K562 (cell line): ENCODE measurements at regions not wholly inside any gene's neighbourhood (a gene's known extent, or its start where the extent isn't known, plus 50 kb on each side); places are given as distances from the start of the nearest gene placed in this dataset.

Source experiments
- ATAC-seq: fragments of 200-7000 bp; cut with Tn5 transposase; 3 replicates; pipeline ENCODE4 v1.9.1; 2020; ENCODE audit warnings: moderate library complexity
- BruUV-seq: library from RNA; stranded (reverse); fragments of 400-500 nt; replicated peaks from 2 replicates; lab custom pipeline; 2021; lab: Mats Ljungman, UMichigan
- CTCF ChIA-PET: fragments of 300-600 bp; formaldehyde crosslinking; extraction: SDS; loops from one replicate; lab custom pipeline; 2021; ENCODE audit warnings: low intra/inter-chr PET ratio; lab: Yijun Ruan, JAX
- POLR2A ChIA-PET: fragments of 300-600, 350-650 bp; sonication (Branson Sonifier 250); formaldehyde crosslinking; extraction: SDS; loops from one replicate; lab custom pipeline; 2021; ENCODE audit warnings: antibody characterized with exemption, inconsistent platforms; lab: Yijun Ruan, JAX
- DNase-seq, 4 experiments: peaks; one replicate each; pipeline versions ENCODE4 v3.0.0 to v3.0.0-alpha.2; 2011 to 2018; ENCODE audit warnings: low spot score in 3 of 4, mixed read lengths in 3 of 4; ENCODE audit errors: extremely low read depth in 1 of 4
- FAIRE-seq: peaks from 2 replicates; lab custom pipeline; 2011; peaks lifted over from hg19 to GRCh38; lab: Jason Lieb, UNC
- H2AFZ ChIP-seq: 2 replicates; pipeline ENCODE4 v1.6.0; 2011; ENCODE audit warnings: low read depth, low read length, control low read depth, inconsistent platforms
- H3K27ac ChIP-seq: fragments of 200-600 bp; 3 replicates; pipeline ENCODE4 v1.8.0; 2011; ENCODE audit warnings: low read depth, mild to moderate bottlenecking, control low read depth, inconsistent platforms, low read length, moderate library complexity, mixed read lengths; ENCODE audit errors: extremely low read depth
- H3K27me3 ChIP-seq, 2 experiments: fragments of 300-600 bp in 1 of 2; 2 replicates in 1 of 2; 3 replicates in 1 of 2; pipeline versions ENCODE4 v1.6.0 to v1.8.0; 2011; ENCODE audit warnings: inconsistent platforms in 2 of 2, low read length in 2 of 2, mild to moderate bottlenecking in 1 of 2, mixed read lengths in 1 of 2, moderate library complexity in 1 of 2; ENCODE audit not compliant: control insufficient read depth in 2 of 2, insufficient read depth in 2 of 2
- H3K36me3 ChIP-seq: fragments of 300-600 bp; 3 replicates; pipeline ENCODE4 v1.8.0; 2011; ENCODE audit warnings: mild to moderate bottlenecking, low read length, inconsistent platforms; ENCODE audit not compliant: control insufficient read depth, insufficient read depth
- H3K4me1 ChIP-seq, 2 experiments: fragments of 200-600 bp in 1 of 2; replicated peaks in 1 of 2; 2 replicates in 1 of 2; 3 replicates in 1 of 2; pipeline versions ENCODE4 v1.5.1 to v1.8.0; 2011; ENCODE audit warnings: inconsistent platforms in 2 of 2, low read length in 2 of 2, mild to moderate bottlenecking in 1 of 2, mixed read lengths in 1 of 2, moderate library complexity in 1 of 2; ENCODE audit not compliant: control insufficient read depth in 2 of 2, insufficient read depth in 2 of 2
- H3K4me2 ChIP-seq: 2 replicates; pipeline ENCODE4 v1.6.1; 2011; ENCODE audit warnings: low read length, control low read depth, inconsistent platforms, mixed read lengths; ENCODE audit not compliant: insufficient read depth
- H3K4me3 ChIP-seq: fragments of 200-600 bp; sonication (generic), shearing (Covaris generic); 2 replicates; pipeline ENCODE4 v1.5.1; 2016; ENCODE audit warnings: control low read depth, inconsistent platforms
- H3K79me2 ChIP-seq: fragments of 200-600 bp; 3 replicates; pipeline ENCODE4 v1.8.0; 2011; ENCODE audit warnings: low read length, inconsistent platforms; ENCODE audit not compliant: control insufficient read depth, insufficient read depth
- H3K9ac ChIP-seq, 2 experiments: 2 replicates each; pipeline versions ENCODE4 v1.6.0 to v1.6.1; 2011; ENCODE audit warnings: low read depth in 2 of 2, low read length in 2 of 2, control low read depth in 1 of 2, inconsistent platforms in 1 of 2, mild to moderate bottlenecking in 1 of 2, mixed read lengths in 1 of 2; ENCODE audit not compliant: insufficient read depth in 1 of 2
- H3K9me1 ChIP-seq: one replicate; pipeline ENCODE4 v1.6.0; 2011; ENCODE audit warnings: inconsistent platforms, mild to moderate bottlenecking, low read length, moderate library complexity; ENCODE audit not compliant: control insufficient read depth, insufficient read depth
- H3K9me3 ChIP-seq: replicated peaks from 2 replicates; pipeline ENCODE4 v1.5.1; 2011; ENCODE audit warnings: low read depth, low read length, inconsistent platforms; ENCODE audit not compliant: control insufficient read depth, insufficient read depth
- H4K20me1 ChIP-seq: replicated peaks from 2 replicates; pipeline ENCODE4 v1.6.1; 2011; ENCODE audit warnings: low read length, inconsistent platforms, mixed read lengths; ENCODE audit not compliant: control insufficient read depth, insufficient read depth
- CTCFL ChIP-seq: IDR thresholded peaks from 2 replicates; pipeline ENCODE4 v1.6.1; 2011; ENCODE audit warnings: borderline replicate concordance, low read depth, mild to moderate bottlenecking, moderate library complexity, low read length; ENCODE audit not compliant: insufficient read depth, poor library complexity, severe bottlenecking
- FOXA3 ChIP-seq, 2 experiments: fragments of 450-650 bp in 1 of 2; sonication (generic) in 1 of 2; formaldehyde crosslinking; IDR thresholded peaks in 1 of 2; conservative IDR thresholded peaks in 1 of 2; 2 replicates each; pipeline versions ENCODE4 v1.4.0 to v1.8.0; 2020 to 2022; ENCODE audit warnings: mild to moderate bottlenecking in 2 of 2, missing genetic modification reagents in 1 of 2
- FOXM1 ChIP-seq, 2 experiments: fragments of 450-650 bp in 1 of 2; sonication (generic) in 1 of 2; formaldehyde crosslinking in 1 of 2; IDR thresholded peaks; 2 replicates each; pipeline versions ENCODE4 v1.6.1 to v1.9.0; 2017 to 2022; ENCODE audit warnings: low read depth in 2 of 2, mild to moderate bottlenecking in 2 of 2, missing genetic modification reagents in 1 of 2, moderate library complexity in 1 of 2
- HMBOX1 ChIP-seq: sonication (generic); IDR thresholded peaks from 2 replicates; pipeline ENCODE4 v1.6.1; 2016
- HNRNPK ChIP-seq: fragments of 200-400 bp; formaldehyde crosslinking; IDR thresholded peaks from one replicate; pipeline ENCODE4 v1.6.1; 2018; ENCODE audit warnings: mild to moderate bottlenecking, low read depth, low read length; ENCODE audit not compliant: poor library complexity, severe bottlenecking
- RERE ChIP-seq: sonication (generic); formaldehyde crosslinking; IDR thresholded peaks from 2 replicates; pipeline ENCODE4 v1.8.0; 2023; ENCODE audit warnings: missing genetic modification reagents, mild to moderate bottlenecking, borderline replicate concordance
- ZNF263 ChIP-seq: sonication (generic); formaldehyde crosslinking; IDR thresholded peaks from 2 replicates; pipeline ENCODE4 v1.8.0; 2022; ENCODE audit warnings: mild to moderate bottlenecking, missing genetic modification reagents, borderline replicate concordance
- ZNF707 ChIP-seq: fragments of 250-450 bp; sonication (Bioruptor Pico); conservative IDR thresholded peaks from 2 replicates; pipeline ENCODE4 v1.8.0; 2022; ENCODE audit warnings: inconsistent platforms, mild to moderate bottlenecking, moderate library complexity
- WGBS: fragments of 100-300 bp; shearing (Covaris generic); methylation state at CpG from one replicate; pipeline ENCODE4 v1.1.6; 2016; ENCODE audit warnings: low coverage, mixed read lengths; ENCODE audit not compliant: insufficient coverage; ENCODE audit errors: missing lambda C conversion rate; 5-methylcytosine and 5-hydroxymethylcytosine counted together
- in situ Hi-C: fragments of 300-500 bp; cut with MboI; formaldehyde crosslinking; loops from 4 replicates; pipeline ENCODE4 v1.15.0; 2018; ENCODE audit warnings: inconsistent platforms, mixed read lengths
- intact Hi-C: fragments of 100-400 bp; cut with micrococcal nuclease; formaldehyde crosslinking; loops from 2 replicates; pipeline ENCODE4 v1.14.2; 2022

- ATAC-seq (no peak), DNase-seq (no peak), FAIRE-seq (no peak)
- Histone ChIP-seq H2AFZ (no peak overlapping the region), H3K36me3 (no peaks in the 10 kb centered on the region), H3K9me3 (no peaks in the 10 kb centered on the region), H3K4me2 (no peak overlapping the region), H3K4me3 (no peak overlapping the region), H3K27ac (no peak overlapping the region), H3K79me2 (no peaks in the 10 kb centered on the region), H3K27me3 (no peaks in the 10 kb centered on the region), H4K20me1 (no peaks in the 10 kb centered on the region), H3K9me1 (no peaks in the 10 kb centered on the region), H3K9ac (no peak overlapping the region), H3K4me1 (no peaks in the 10 kb centered on the region)
- intact Hi-C loops = no loop called here
- WGBS = 0% methylated on average over 2 of the region's 2 CpGs
- in situ Hi-C loops = no loop called here
- POLR2A ChIA-PET = no interaction called here
- no TSS peak for BruUV-seq
- CTCF ChIA-PET = no interaction called here
- TF ChIP-seq CTCFL = no peak
- TF ChIP-seq RERE = no peak
- TF ChIP-seq ZNF263 (CRISPR knock-in tag) = no peak
- no peak for TF ChIP-seq HMBOX1
- TF ChIP-seq HNRNPK = no peak
- TF ChIP-seq FOXM1 (IDR thresholded peaks at IDR 0.05; ENCODE audit: low read depth) = no peak
- no peak for TF ChIP-seq FOXM1 (CRISPR knock-in tag; IDR thresholded peaks at IDR 0.05; ENCODE audit: low read depth)
- no peak for TF ChIP-seq ZNF707 (CRISPR knock-in tag)
- TF ChIP-seq FOXA3 (CRISPR knock-in tag; conservative IDR thresholded peaks at IDR 0.05 in 1 of 2, IDR thresholded peaks at IDR 0.05 in 1 of 2) = no peak
Measured at GRCh38 chr2:156944871-156945270, 312.6 kb upstream of the GALNT5 start.
